ENCODE measurements at regions not wholly inside any gene's neighbourhood (a gene's known extent, or its start where the extent isn't known, plus 50 kb on each side); places are given as distances from the start of the nearest gene placed in this dataset.

- TF ChIP-seq POLR2A (IDR thresholded peaks at IDR 0.05; ENCODE audit: low read depth, low read length) (no peak), POLR2AphosphoS5 (IDR thresholded peaks at IDR 0.05; ENCODE audit: low read depth, low read length) (no peak), SPI1 (IDR thresholded peaks at IDR 0.05; ENCODE audit: low read depth, low read length) (no peak), PAX5 (IDR thresholded peaks at IDR 0.05; ENCODE audit: insufficient read depth, low read length, severe bottlenecking) (no peak), TAF1 (IDR thresholded peaks at IDR 0.05; ENCODE audit: low read depth, low read length) (no peak), POU2F2 (IDR thresholded peaks at IDR 0.05; ENCODE audit: low read depth, low read length) (no peak)
Observed at GRCh38 chr5:60495644-60496520, 204.1 kb downstream of the DEPDC1B start.

Data from GM12891 (cell line).